Psoas muscle (tissue), 7 donors: ENCODE measurements at regions not wholly inside any gene's neighbourhood (a gene's known extent, or its start where the extent isn't known, plus 50 kb on each side); places are given as distances from the start of the nearest gene placed in this dataset.

ENCODE experiments used
- ATAC-seq, 4 donors: fragments of 200-7000 bp; cut with Tn5 transposase; one replicate each; pipeline ENCODE4 v1.9.1; 2020; ENCODE audit warnings: moderate library complexity in 3 of 4, mild to moderate bottlenecking in 2 of 4
- DNase-seq, 2 donors: peaks; one replicate each; pipeline ENCODE4 v3.0.0-alpha.2; 2020
- H3K27ac ChIP-seq: fragments of 200-600 bp; one replicate; pipeline ENCODE4 v1.8.0; 2022
- H3K27me3 ChIP-seq, 3 donors: fragments of 200-600 bp in 1 of 3; one replicate each; pipeline versions ENCODE4 v1.6.1 to v1.8.0; 2013 to 2022; ENCODE audit warnings: low read length in 2 of 3, mild to moderate bottlenecking in 2 of 3, moderate library complexity in 1 of 3; ENCODE audit not compliant: insufficient read depth in 3 of 3
- H3K36me3 ChIP-seq, 2 donors: fragments of 200-600 bp in 1 of 2; one replicate each; pipeline versions ENCODE4 v1.6.1 to v1.8.0; 2013 to 2022; ENCODE audit warnings: low read depth in 1 of 2, mild to moderate bottlenecking in 1 of 2, moderate library complexity in 1 of 2; ENCODE audit not compliant: insufficient read depth in 1 of 2
- H3K4me1 ChIP-seq: fragments of 200-600 bp; one replicate; pipeline ENCODE4 v1.8.0; 2022
- H3K4me3 ChIP-seq: fragments of 200-600 bp; one replicate; pipeline ENCODE4 v1.8.0; 2022; ENCODE audit warnings: mild to moderate bottlenecking
- H3K9me3 ChIP-seq: fragments of 200-600 bp; one replicate; pipeline ENCODE4 v1.8.0; 2022
- WGBS, 3 donors: extraction: QIAGEN DNeasy Blood & Tissue Kit; methylation state at CpG; one replicate each; pipeline versions ENCODE4 v1.1.6 to v1.1.7; 2013; 5-methylcytosine and 5-hydroxymethylcytosine counted together
- intact Hi-C, 2 donors: fragments of 100-400 bp; cut with DNase I; formaldehyde crosslinking; loops; one replicate each; pipeline versions ENCODE4 v1.11.0 to v1.14.2; 2022
- TF ChIP-seq, protein P1 (sequence below): fragments of 200-600 bp; IDR thresholded peaks from one replicate; pipeline ENCODE4 v1.8.0; 2022; ENCODE audit warnings: antibody characterized with exemption
- donor health status: healthy with polysubstance abuse.
- donor health status: DM: no; HTN: no; CAD: no; lungs with moderate emphysema.
- donor health status: Bipolar disorder and iron deficiency.
- donor health status: healthy.
- donor health status: DM: yes; HTN: yes; CAD: no.
- donor health status: DM: no; HTN: no; CAD: no.
- donor health status: DM: yes; HTN: yes; CAD: no.

DNA sequence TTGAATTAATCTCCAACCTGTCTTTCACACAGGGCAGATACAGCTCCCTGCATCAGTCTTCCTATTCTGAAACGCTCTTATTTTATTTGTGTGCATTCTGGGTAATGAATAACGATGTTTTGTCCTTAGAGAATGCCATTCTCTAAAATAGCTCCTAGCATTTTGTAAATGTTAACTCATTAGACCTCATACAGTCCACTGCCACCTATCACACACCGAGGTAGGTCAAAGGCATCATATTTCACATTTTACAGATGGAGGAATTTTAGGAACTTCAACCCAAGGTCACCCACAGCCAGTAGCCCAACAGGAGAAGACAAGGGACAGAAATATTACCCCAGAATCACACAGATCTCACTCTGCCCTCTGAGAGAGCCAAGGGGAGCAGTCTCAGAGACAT lies 455.4 kb upstream of the GYPC start:
- 31 to 44% (median 34%) methylated on average over 3 of the region's 3 CpGs for WGBS, 3 donors
- Histone ChIP-seq H3K27ac (no peak overlapping the region), H3K4me3 (no peak overlapping the region), H3K4me1 (no peaks in the 10 kb centered on the region), H3K9me3 (no peaks in the 10 kb centered on the region), H3K36me3 (no peaks in the 10 kb centered on the region), H3K27me3 (no peaks in the 10 kb centered on the region)
- ATAC-seq: no peak
- DNase-seq: no peak
- TF ChIP-seq, protein P1, sequence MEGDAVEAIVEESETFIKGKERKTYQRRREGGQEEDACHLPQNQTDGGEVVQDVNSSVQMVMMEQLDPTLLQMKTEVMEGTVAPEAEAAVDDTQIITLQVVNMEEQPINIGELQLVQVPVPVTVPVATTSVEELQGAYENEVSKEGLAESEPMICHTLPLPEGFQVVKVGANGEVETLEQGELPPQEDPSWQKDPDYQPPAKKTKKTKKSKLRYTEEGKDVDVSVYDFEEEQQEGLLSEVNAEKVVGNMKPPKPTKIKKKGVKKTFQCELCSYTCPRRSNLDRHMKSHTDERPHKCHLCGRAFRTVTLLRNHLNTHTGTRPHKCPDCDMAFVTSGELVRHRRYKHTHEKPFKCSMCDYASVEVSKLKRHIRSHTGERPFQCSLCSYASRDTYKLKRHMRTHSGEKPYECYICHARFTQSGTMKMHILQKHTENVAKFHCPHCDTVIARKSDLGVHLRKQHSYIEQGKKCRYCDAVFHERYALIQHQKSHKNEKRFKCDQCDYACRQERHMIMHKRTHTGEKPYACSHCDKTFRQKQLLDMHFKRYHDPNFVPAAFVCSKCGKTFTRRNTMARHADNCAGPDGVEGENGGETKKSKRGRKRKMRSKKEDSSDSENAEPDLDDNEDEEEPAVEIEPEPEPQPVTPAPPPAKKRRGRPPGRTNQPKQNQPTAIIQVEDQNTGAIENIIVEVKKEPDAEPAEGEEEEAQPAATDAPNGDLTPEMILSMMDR: no peak
- intact Hi-C loops: no loop called here

DNA sequence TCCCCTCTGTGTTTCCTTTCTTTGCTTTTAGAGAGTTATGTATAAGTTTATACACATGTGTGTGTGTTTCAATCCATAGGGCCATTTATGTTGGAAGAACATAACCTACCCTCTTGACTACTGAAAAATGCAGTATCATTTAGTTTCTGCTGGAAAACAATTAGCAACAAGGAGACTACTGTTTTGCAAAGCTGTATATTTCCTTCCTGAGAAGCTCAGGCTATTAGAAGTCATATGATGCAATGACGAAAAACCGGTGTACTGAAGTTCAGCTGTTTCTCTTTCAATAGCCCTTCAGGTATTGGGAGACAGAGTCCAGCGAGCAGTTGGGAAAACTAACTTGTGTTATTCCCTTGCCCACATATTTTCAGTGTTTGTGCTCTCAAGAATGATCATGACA lies 447.7 kb upstream of the GYPC start:
- no peaks in the 10 kb centered on the region for H3K27me3 ChIP-seq
- H3K4me1 ChIP-seq: no peaks in the 10 kb centered on the region
- no peaks in the 10 kb centered on the region for H3K9me3 ChIP-seq
- no peak overlapping the region for H3K27ac ChIP-seq
- ATAC-seq (no peak), DNase-seq (no peak)
- no peaks in the 10 kb centered on the region for H3K36me3 ChIP-seq
- H3K4me3 ChIP-seq: no peak overlapping the region
- intact Hi-C loops: no loop called here
- TF ChIP-seq, protein P1: no peak
- WGBS, 3 donors: 70 to 82% (median 77%) methylated on average over 3 of the region's 3 CpGs

DNA sequence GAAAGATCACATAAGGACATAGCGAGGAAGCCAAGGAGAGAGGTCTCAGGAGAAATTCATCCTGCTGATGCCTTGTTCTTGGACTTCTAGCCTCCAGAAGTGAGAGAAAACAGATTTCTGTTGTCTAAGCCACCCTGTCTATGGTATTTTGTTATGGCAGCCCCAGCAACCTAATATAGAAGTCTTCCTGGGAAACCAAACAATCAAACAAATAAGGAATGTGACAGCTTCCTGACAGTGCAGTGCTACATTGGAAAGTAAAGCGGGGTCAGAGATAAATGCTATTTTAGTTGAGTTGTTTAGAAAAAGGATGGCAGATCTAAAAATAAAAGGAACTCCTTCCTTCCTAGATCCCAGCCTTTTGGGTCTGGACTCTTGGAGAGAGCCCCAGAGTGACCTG lies 443.2 kb upstream of the GYPC start:
- Histone ChIP-seq H3K27me3 (no peaks in the 10 kb centered on the region), H3K4me3 (no peak overlapping the region), H3K4me1 (no peaks in the 10 kb centered on the region), H3K9me3 (no peaks in the 10 kb centered on the region), H3K27ac (no peak overlapping the region), H3K36me3 (no peaks in the 10 kb centered on the region)
- ATAC-seq (no peak), DNase-seq (no peak)
- intact Hi-C loops: no loop called here
- TF ChIP-seq, protein P1: no peak
- WGBS, 3 donors: 68 to 84% (median 81%) methylated on average over 2 of the region's 2 CpGs

GRCh38 chr2:126219081-126219480 lies 436.9 kb upstream of the GYPC start:
- Histone ChIP-seq H3K9me3 (no peaks in the 10 kb centered on the region), H3K4me3 (no peak overlapping the region), H3K27ac (no peak overlapping the region), H3K4me1 (no peaks in the 10 kb centered on the region), H3K36me3 (no peaks in the 10 kb centered on the region), H3K27me3 (no peaks in the 10 kb centered on the region)
- TF ChIP-seq, protein P1: no peak
- intact Hi-C loops: no loop called here
- 81 to 88% (median 86%) methylated on average over 4 of the region's 4 CpGs for WGBS, 3 donors
- DNase-seq (no peak), ATAC-seq (no peak)

DNA sequence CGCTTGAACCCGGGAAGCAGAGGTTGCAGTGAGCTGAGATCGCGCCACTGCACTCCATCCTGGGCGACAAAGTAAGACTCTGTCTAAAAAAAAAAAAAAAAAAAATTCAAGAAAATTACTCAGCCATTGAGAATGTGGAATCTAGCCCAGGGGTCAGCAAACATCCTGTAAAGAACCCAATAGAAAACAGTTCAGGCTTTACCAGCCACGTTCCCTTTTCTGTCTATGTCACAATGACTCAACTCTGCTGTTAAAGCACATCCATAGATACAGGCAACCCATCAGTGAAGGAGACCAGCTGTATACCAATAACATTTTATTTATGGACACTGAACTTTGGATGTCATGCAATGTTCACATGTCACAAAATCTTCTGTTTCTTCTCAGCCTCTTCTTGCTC lies 435.6 kb upstream of the GYPC start:
- Histone ChIP-seq H3K4me3 (no peak overlapping the region), H3K27me3 (no peaks in the 10 kb centered on the region), H3K4me1 (no peaks in the 10 kb centered on the region), H3K27ac (no peak overlapping the region), H3K36me3 (no peaks in the 10 kb centered on the region), H3K9me3 (no peaks in the 10 kb centered on the region)
- intact Hi-C loops: no loop called here
- 72 to 82% (median 73%) methylated on average over 6 of the region's 6 CpGs for WGBS, 3 donors
- DNase-seq (no peak), ATAC-seq (no peak)
- TF ChIP-seq, protein P1: no peak
